H1 (cell line): ENCODE measurements at regions not wholly inside any gene's neighbourhood (a gene's known extent, or its start where the extent isn't known, plus 50 kb on each side); places are given as distances from the start of the nearest gene placed in this dataset.
A peak's percentile ranks its signal among the peaks of the same experiment; 100 is the strongest.

Source experiments
- CTCF ChIA-PET: fragments of 300-600 bp; sonication (Branson Sonifier 250); formaldehyde crosslinking; loops from one replicate; lab custom pipeline; 2021; ENCODE audit not compliant: partially characterized antibody; lab: Charles Lee
- POLR2A ChIA-PET: fragments of 300-600 bp; sonication (Branson Sonifier 250); formaldehyde crosslinking; loops from one replicate; lab custom pipeline; 2021; ENCODE audit warnings: inconsistent platforms; ENCODE audit not compliant: partially characterized antibody; lab: Charles Lee
- DNase-seq, 2 experiments: peaks; one replicate each; pipeline versions ENCODE4 v3.0.0 to v3.0.0-alpha.2; 2010 to 2022; ENCODE audit warnings: low spot score in 2 of 2, low read depth in 1 of 2, mixed read lengths in 1 of 2
- FAIRE-seq: peaks from 2 replicates; lab custom pipeline; 2011; peaks lifted over from hg19 to GRCh38; lab: Jason Lieb, UNC
- H2AFZ ChIP-seq: 2 replicates; pipeline ENCODE4 v1.8.1; 2012; ENCODE audit warnings: low read length, inconsistent platforms
- H2AK5ac ChIP-seq: 2 replicates; pipeline ENCODE4 v1.6.1; 2013; ENCODE audit warnings: low read depth, low read length
- H2BK120ac ChIP-seq: replicated peaks from 2 replicates; pipeline ENCODE3; 2013; ENCODE audit warnings: low read depth, low read length, inconsistent platforms
- H2BK12ac ChIP-seq: 2 replicates; pipeline ENCODE4 v1.6.1; 2013; ENCODE audit warnings: low read depth, low read length
- H2BK15ac ChIP-seq: 2 replicates; pipeline ENCODE4 v1.6.1; 2013; ENCODE audit warnings: low read length
- H2BK20ac ChIP-seq: 2 replicates; pipeline ENCODE4 v1.6.1; 2013; ENCODE audit warnings: low read length
- H2BK5ac ChIP-seq: 2 replicates; pipeline ENCODE4 v1.6.1; 2013; ENCODE audit warnings: low read depth, low read length
- H3K14ac ChIP-seq: 2 replicates; pipeline ENCODE4 v1.6.1; 2013; ENCODE audit warnings: inconsistent platforms; ENCODE audit not compliant: insufficient read length
- H3K18ac ChIP-seq: 2 replicates; pipeline ENCODE4 v1.6.1; 2013; ENCODE audit warnings: low read length; ENCODE audit errors: extremely low read depth
- H3K23ac ChIP-seq: 2 replicates; pipeline ENCODE4 v1.6.1; 2013; ENCODE audit warnings: inconsistent platforms; ENCODE audit not compliant: insufficient read length
- H3K23me2 ChIP-seq: 2 replicates; pipeline ENCODE4 v1.6.1; 2013; ENCODE audit warnings: low read depth, low read length
- H3K27ac ChIP-seq: 2 replicates; pipeline ENCODE4 v1.6.1; 2011; ENCODE audit warnings: low read depth, low read length, inconsistent platforms
- H3K27me3 ChIP-seq, 4 experiments: replicated peaks in 1 of 4; 1 replicate in 1 of 4; 2 replicates in 3 of 4; pipeline versions ENCODE4 v1.6.1 to v1.8.1; 2011 to 2013; ENCODE audit warnings: low read length in 3 of 4, mild to moderate bottlenecking in 3 of 4, inconsistent platforms in 2 of 4, mixed read lengths in 2 of 4, moderate library complexity in 1 of 4; ENCODE audit not compliant: control insufficient read depth in 3 of 4, insufficient read depth in 3 of 4; ENCODE audit errors: extremely low read depth in 1 of 4
- H3K36me3 ChIP-seq, 4 experiments: 2 replicates each; pipeline versions ENCODE4 v1.6.1 to v1.8.1; 2011 to 2013; ENCODE audit warnings: mild to moderate bottlenecking in 4 of 4, low read length in 3 of 4, moderate library complexity in 2 of 4, control low read depth in 1 of 4, inconsistent platforms in 1 of 4; ENCODE audit not compliant: insufficient read depth in 4 of 4, control insufficient read depth in 2 of 4
- H3K4ac ChIP-seq: replicated peaks from 2 replicates; pipeline ENCODE3; 2013; ENCODE audit warnings: low read length, low read depth, mixed read lengths, inconsistent platforms; ENCODE audit not compliant: insufficient read length
- H3K4me1 ChIP-seq, 4 experiments: replicated peaks in 1 of 4; 1 replicate in 1 of 4; 2 replicates in 3 of 4; pipeline versions ENCODE4 v1.6.1 to v1.8.1; 2011 to 2013; ENCODE audit warnings: low read length in 3 of 4, inconsistent platforms in 2 of 4, mixed read lengths in 1 of 4; ENCODE audit not compliant: insufficient read depth in 4 of 4, control insufficient read depth in 3 of 4
- H3K4me2 ChIP-seq, 2 experiments: 2 replicates each; pipeline versions ENCODE4 v1.6.1 to v1.8.1; 2011 to 2013; ENCODE audit warnings: low read depth in 2 of 2, low read length in 2 of 2, control low read depth in 1 of 2, inconsistent platforms in 1 of 2, mild to moderate bottlenecking in 1 of 2; ENCODE audit not compliant: insufficient read depth in 1 of 2
- H3K4me3 ChIP-seq, 4 experiments: fragments of 200-600, 300-600 bp in 1 of 4; sonication (generic), shearing (Covaris generic), sonication (Bioruptor Twin) in 1 of 4; 2 replicates each; pipeline versions ENCODE4 v1.5.1 to v1.8.1; 2011 to 2016; ENCODE audit warnings: low read length in 4 of 4, low read depth in 3 of 4, control low read depth in 2 of 4, inconsistent platforms in 2 of 4, mild to moderate bottlenecking in 2 of 4, mixed read lengths in 1 of 4, moderate library complexity in 1 of 4; ENCODE audit not compliant: insufficient read depth in 2 of 4; ENCODE audit errors: extremely low read depth in 1 of 4
- H3K56ac ChIP-seq: replicated peaks from 2 replicates; pipeline ENCODE3; 2013; ENCODE audit warnings: low read depth, mild to moderate bottlenecking, mixed read lengths, low read length, inconsistent platforms; ENCODE audit not compliant: insufficient read length
- H3K79me1 ChIP-seq: 2 replicates; pipeline ENCODE4 v1.6.1; 2013; ENCODE audit warnings: low read depth, low read length, control low read depth
- H3K79me2 ChIP-seq, 2 experiments: 2 replicates each; pipeline versions ENCODE4 v1.6.1 to v1.8.1; 2012 to 2013; ENCODE audit warnings: low read length in 2 of 2, mild to moderate bottlenecking in 2 of 2, inconsistent platforms in 1 of 2; ENCODE audit not compliant: insufficient read depth in 2 of 2, control insufficient read depth in 1 of 2
- H3K9ac ChIP-seq, 4 experiments: replicated peaks in 1 of 4; 1 replicate in 1 of 4; 2 replicates in 3 of 4; pipeline versions ENCODE4 v1.6.1 to v1.8.1; 2011 to 2013; ENCODE audit warnings: low read depth in 3 of 4, low read length in 3 of 4, control low read depth in 2 of 4, mild to moderate bottlenecking in 2 of 4, moderate library complexity in 2 of 4, inconsistent platforms in 1 of 4; ENCODE audit errors: extremely low read depth in 1 of 4
- H3K9me3 ChIP-seq, 2 experiments: 2 replicates each; pipeline versions ENCODE4 v1.6.1 to v1.8.1; 2012 to 2013; ENCODE audit warnings: mild to moderate bottlenecking in 2 of 2, moderate library complexity in 2 of 2, control low read depth in 1 of 2, inconsistent platforms in 1 of 2, low read depth in 1 of 2, low read length in 1 of 2, mixed read lengths in 1 of 2; ENCODE audit not compliant: insufficient read depth in 2 of 2
- H4K20me1 ChIP-seq, 2 experiments: replicated peaks in 1 of 2; 2 replicates each; pipeline versions ENCODE3 to v1.8.1; 2011 to 2013; ENCODE audit warnings: inconsistent platforms in 2 of 2, low read length in 2 of 2, mild to moderate bottlenecking in 1 of 2; ENCODE audit not compliant: insufficient read depth in 2 of 2, control insufficient read depth in 1 of 2
- H4K5ac ChIP-seq: 2 replicates; pipeline ENCODE4 v1.6.1; 2013; ENCODE audit warnings: low read length, low read depth, mixed read lengths, inconsistent platforms; ENCODE audit not compliant: insufficient read length
- H4K8ac ChIP-seq: 2 replicates; pipeline ENCODE4 v1.8.0; 2013; ENCODE audit warnings: mild to moderate bottlenecking, moderate library complexity, low read length, inconsistent platforms; ENCODE audit not compliant: insufficient read depth; ENCODE audit errors: extremely low read depth
- H4K91ac ChIP-seq: replicated peaks from 2 replicates; pipeline ENCODE3; 2013; ENCODE audit warnings: low read length, mixed read lengths, inconsistent platforms; ENCODE audit not compliant: insufficient read length
- BRCA1 ChIP-seq: IDR thresholded peaks from 2 replicates; pipeline ENCODE4 v1.6.1; 2012; ENCODE audit warnings: low read depth, low read length, improper control_type of control experiment
- EZH2 ChIP-seq: fragments of 200-600 bp; sonication (generic); IDR thresholded peaks from 2 replicates; pipeline ENCODE4 v1.7.1; 2012; ENCODE audit warnings: low read depth, mild to moderate bottlenecking, moderate library complexity, low read length, inconsistent platforms; ENCODE audit not compliant: severe bottlenecking
- FOSL1 ChIP-seq: IDR thresholded peaks from 2 replicates; pipeline ENCODE4 v1.6.1; 2011; ENCODE audit warnings: mild to moderate bottlenecking, low read depth, low read length, moderate library complexity; ENCODE audit not compliant: insufficient read depth
- JUN ChIP-seq: IDR thresholded peaks from 2 replicates; pipeline ENCODE4 v1.6.1; 2011; ENCODE audit warnings: low read depth, mild to moderate bottlenecking, improper control_type of control experiment, low read length
- KDM4A ChIP-seq: IDR thresholded peaks from one replicate; pipeline ENCODE4 v1.7.1; 2012; ENCODE audit warnings: low read depth, mild to moderate bottlenecking, moderate library complexity, low read length, inconsistent platforms; ENCODE audit not compliant: severe bottlenecking
- MAFK ChIP-seq: IDR thresholded peaks from 2 replicates; pipeline ENCODE4 v1.6.1; 2012; ENCODE audit warnings: low read depth, mild to moderate bottlenecking, improper control_type of control experiment, low read length
- POU5F1 ChIP-seq: IDR thresholded peaks from 2 replicates; pipeline ENCODE4 v1.6.1; 2011; ENCODE audit warnings: low read depth, mild to moderate bottlenecking, low read length, moderate library complexity
- SAP30 ChIP-seq: fragments of 300-600 bp; sonication (generic); IDR thresholded peaks from 2 replicates; pipeline ENCODE4 v1.7.1; 2012; ENCODE audit warnings: low read length, moderate library complexity, mild to moderate bottlenecking, inconsistent platforms; ENCODE audit not compliant: insufficient read depth, insufficient replicate concordance
- SP4 ChIP-seq: IDR thresholded peaks from 2 replicates; pipeline ENCODE4 v1.6.1; 2012; ENCODE audit warnings: low read length, inconsistent platforms
- TAF7 ChIP-seq: optimal IDR thresholded peaks from 2 replicates; pipeline ENCODE3; 2011; ENCODE audit warnings: low read depth, mild to moderate bottlenecking, inconsistent platforms, low read length, moderate library complexity, borderline replicate concordance
- ZNF274 ChIP-seq: IDR thresholded peaks from 2 replicates; pipeline ENCODE4 v1.7.0; 2012; ENCODE audit warnings: low read length, borderline replicate concordance; ENCODE audit errors: extremely low read depth
- WGBS, 2 experiments: shearing (Covaris generic) in 1 of 2; methylation state at CpG; one replicate each; pipeline versions ENCODE4 v1.1.6 to v1.1.7; 2013 to 2015; ENCODE audit warnings: low lambda C conversion rate in 2 of 2, mixed read lengths in 2 of 2, inconsistent platforms in 1 of 2, low coverage in 1 of 2, missing lambda C conversion rate in 1 of 2; ENCODE audit not compliant: insufficient replicate concordance in 2 of 2, insufficient coverage in 1 of 2, insufficient read length in 1 of 2; ENCODE audit errors: extremely low coverage in 1 of 2, missing lambda C conversion rate in 1 of 2; 5-methylcytosine and 5-hydroxymethylcytosine counted together
- TF ChIP-seq, protein P1 (sequence below), 3 experiments: IDR thresholded peaks; 1 replicate in 2 of 3; 2 replicates in 1 of 3; pipeline versions ENCODE4 v1.5.1 to v1.6.1; 2011; ENCODE audit warnings: low read length in 3 of 3, mild to moderate bottlenecking in 3 of 3, inconsistent platforms in 2 of 3, low read depth in 1 of 3, moderate library complexity in 1 of 3; ENCODE audit not compliant: insufficient read depth in 1 of 3; ENCODE audit errors: control extremely low read depth in 1 of 3

GRCh38 chr19:28201462-28201943 is 1011.4 kb downstream of the UQCRFS1 start:
- ChIA-PET CTCF (no interaction called here), POLR2A (no interaction called here)
- no peaks in the 10 kb centered on the region for H3K4me1 ChIP-seq
- no peak overlapping the region for H2BK120ac ChIP-seq
- no peak overlapping the region for H4K5ac ChIP-seq
- H2AK5ac ChIP-seq = no peak overlapping the region
- H3K79me2 ChIP-seq = no peaks in the 10 kb centered on the region
- no peak overlapping the region for H3K23ac ChIP-seq
- H3K9ac ChIP-seq = no peak overlapping the region
- no peaks in the 10 kb centered on the region for H3K9me3 ChIP-seq
- H3K18ac ChIP-seq = no peak overlapping the region
- H3K4me3 ChIP-seq = no peak overlapping the region
- no peak overlapping the region for H2BK20ac ChIP-seq
- no peak overlapping the region for H3K4ac ChIP-seq
- H3K4me2 ChIP-seq = no peak overlapping the region
- H3K79me1 ChIP-seq = no peaks in the 10 kb centered on the region
- H3K36me3 ChIP-seq = no peaks in the 10 kb centered on the region
- H4K20me1 ChIP-seq = no peaks in the 10 kb centered on the region
- H2BK5ac ChIP-seq = no peak overlapping the region
- H2BK12ac ChIP-seq = no peak overlapping the region
- no peak overlapping the region for H3K27ac ChIP-seq
- H2BK15ac ChIP-seq = no peak overlapping the region
- H4K91ac ChIP-seq = no peak overlapping the region
- H3K14ac ChIP-seq = no peak overlapping the region
- no peaks in the 10 kb centered on the region for H3K23me2 ChIP-seq
- H2AFZ ChIP-seq = no peak overlapping the region
- no peak for DNase-seq
- no peak overlapping the region for H3K56ac ChIP-seq
- WGBS, 2 experiments = 91% methylated on average over 5 of the region's 5 CpGs; no CpG with 5 or more reads in 1 of the 2 experiments
- no peaks in the 10 kb centered on the region; a peak in 1 of 7 replicates for H3K27me3 ChIP-seq
- peak overlapping the region; percentile 23; the same call in 1 of the 2 replicates for H4K8ac ChIP-seq
- FAIRE-seq = no peak
- TF ChIP-seq POU5F1 (no peak), ZNF274 (no peak), BRCA1 (no peak), EZH2 (no peak), KDM4A (no peak), MAFK (no peak), FOSL1 (no peak), TAF7 (no peak), JUN (no peak), SP4 (no peak), SAP30 (no peak)
- TF ChIP-seq, protein P1, sequence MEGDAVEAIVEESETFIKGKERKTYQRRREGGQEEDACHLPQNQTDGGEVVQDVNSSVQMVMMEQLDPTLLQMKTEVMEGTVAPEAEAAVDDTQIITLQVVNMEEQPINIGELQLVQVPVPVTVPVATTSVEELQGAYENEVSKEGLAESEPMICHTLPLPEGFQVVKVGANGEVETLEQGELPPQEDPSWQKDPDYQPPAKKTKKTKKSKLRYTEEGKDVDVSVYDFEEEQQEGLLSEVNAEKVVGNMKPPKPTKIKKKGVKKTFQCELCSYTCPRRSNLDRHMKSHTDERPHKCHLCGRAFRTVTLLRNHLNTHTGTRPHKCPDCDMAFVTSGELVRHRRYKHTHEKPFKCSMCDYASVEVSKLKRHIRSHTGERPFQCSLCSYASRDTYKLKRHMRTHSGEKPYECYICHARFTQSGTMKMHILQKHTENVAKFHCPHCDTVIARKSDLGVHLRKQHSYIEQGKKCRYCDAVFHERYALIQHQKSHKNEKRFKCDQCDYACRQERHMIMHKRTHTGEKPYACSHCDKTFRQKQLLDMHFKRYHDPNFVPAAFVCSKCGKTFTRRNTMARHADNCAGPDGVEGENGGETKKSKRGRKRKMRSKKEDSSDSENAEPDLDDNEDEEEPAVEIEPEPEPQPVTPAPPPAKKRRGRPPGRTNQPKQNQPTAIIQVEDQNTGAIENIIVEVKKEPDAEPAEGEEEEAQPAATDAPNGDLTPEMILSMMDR (IDR thresholded peaks at IDR 0.05; ENCODE audit: control extremely low read depth in 1 of 3, insufficient read depth in 1 of 3, low read depth in 1 of 3, low read length in 3 of 3) = no peak
